PFSK-1 (cell line): ENCODE measurements at regions not wholly inside any gene's neighbourhood (a gene's known extent, or its start where the extent isn't known, plus 50 kb on each side); places are given as distances from the start of the nearest gene placed in this dataset.

Experiments used
- FOXP2 ChIP-seq: optimal IDR thresholded peaks from 2 replicates; pipeline ENCODE3; 2011; ENCODE audit warnings: borderline replicate concordance, control low read depth, inconsistent platforms; ENCODE audit not compliant: insufficient read depth; ENCODE audit errors: extremely low read length, extremely low read depth
- POLR2AphosphoS5 ChIP-seq: IDR thresholded peaks from 2 replicates; pipeline ENCODE4 v1.6.1; 2012; ENCODE audit warnings: low read depth, mild to moderate bottlenecking, control low read depth, low read length, moderate library complexity
- REST ChIP-seq, 2 experiments: IDR thresholded peaks; 2 replicates each; pipeline versions ENCODE4 v1.6.1 to v1.8.0; 2011 to 2012; ENCODE audit warnings: low read depth in 2 of 2, low read length in 2 of 2, control low read depth in 1 of 2, inconsistent platforms in 1 of 2, mild to moderate bottlenecking in 1 of 2, moderate library complexity in 1 of 2; ENCODE audit not compliant: insufficient read depth in 1 of 2
- SIN3A ChIP-seq: IDR thresholded peaks from 2 replicates; pipeline ENCODE4 v1.6.1; 2012; ENCODE audit warnings: mild to moderate bottlenecking, low read length, moderate library complexity, borderline replicate concordance; ENCODE audit not compliant: insufficient read depth
- TAF1 ChIP-seq: IDR thresholded peaks from 2 replicates; pipeline ENCODE4 v1.6.1; 2012; ENCODE audit warnings: low read length, control low read depth, borderline replicate concordance; ENCODE audit not compliant: insufficient read depth

- TF ChIP-seq REST (IDR thresholded peaks at IDR 0.05; ENCODE audit: insufficient read depth in 1 of 2, low read depth in 2 of 2, low read length in 2 of 2) (no peak), POLR2AphosphoS5 (no peak), FOXP2 (no peak), SIN3A (no peak), TAF1 (no peak)
These were observed 88.1 kb upstream of the GADL1 start for GRCh38 chr3:30982416-30983075.

GRCh38 chr3:30984855-30985749, 90.6 kb upstream of the GADL1 start:
- TF ChIP-seq SIN3A: no peak
- no peak for TF ChIP-seq FOXP2
- no peak for TF ChIP-seq REST (IDR thresholded peaks at IDR 0.05; ENCODE audit: insufficient read depth in 1 of 2, low read depth in 2 of 2, low read length in 2 of 2)
- no peak for TF ChIP-seq POLR2AphosphoS5
- no peak for TF ChIP-seq TAF1

- no peak for TF ChIP-seq SIN3A
- no peak for TF ChIP-seq POLR2AphosphoS5
- TF ChIP-seq TAF1: no peak
- TF ChIP-seq REST (IDR thresholded peaks at IDR 0.05; ENCODE audit: insufficient read depth in 1 of 2, low read depth in 2 of 2, low read length in 2 of 2): no peak
- no peak for TF ChIP-seq FOXP2
These were observed 92.1 kb upstream of the GADL1 start for GRCh38 chr3:30986551-30986950.

- no peak for TF ChIP-seq REST (IDR thresholded peaks at IDR 0.05; ENCODE audit: insufficient read depth in 1 of 2, low read depth in 2 of 2, low read length in 2 of 2)
- TF ChIP-seq POLR2AphosphoS5: no peak
- TF ChIP-seq TAF1: no peak
- TF ChIP-seq FOXP2: no peak
- no peak for TF ChIP-seq SIN3A
These were observed 94.3 kb upstream of the GADL1 start for GRCh38 chr3:30988769-30989168.
